GM18507 (cell line): ENCODE measurements at regions not wholly inside any gene's neighbourhood (a gene's known extent, or its start where the extent isn't known, plus 50 kb on each side); places are given as distances from the start of the nearest gene placed in this dataset.

Experiments
- DNase-seq: peaks from one replicate; pipeline ENCODE4 v3.0.0; 2011; ENCODE audit warnings: low read depth; ENCODE audit not compliant: insufficient read length; ENCODE audit errors: extremely low spot score
- FAIRE-seq: peaks from 2 replicates; lab custom pipeline; 2011; peaks lifted over from hg19 to GRCh38; lab: Jason Lieb, UNC

DNA sequence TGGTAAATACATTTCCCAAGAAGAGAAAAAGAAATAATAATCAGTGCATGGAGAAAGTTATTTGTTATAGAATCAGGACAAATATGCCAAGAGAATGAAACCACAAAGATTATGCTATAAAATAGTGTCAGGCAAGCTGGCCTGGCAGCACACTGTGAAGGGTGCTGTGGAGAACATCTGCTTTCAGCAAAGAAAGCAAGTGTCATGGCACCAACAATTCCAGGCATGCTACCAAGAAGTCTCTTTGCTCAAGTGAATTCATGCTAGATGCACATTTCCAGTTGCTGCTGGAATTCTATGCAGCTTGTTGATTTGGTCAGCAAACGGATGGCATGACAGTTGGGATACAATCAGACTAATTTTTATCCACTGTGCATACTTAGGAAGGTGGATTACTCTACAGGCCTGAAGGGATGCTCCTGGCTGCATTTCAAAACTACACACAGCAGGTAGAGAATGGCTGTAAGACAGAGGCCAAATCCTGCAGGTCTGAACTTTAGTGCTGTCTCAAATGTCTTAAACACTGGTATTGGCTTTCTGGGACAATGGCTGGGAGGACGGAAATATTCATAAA is 154.6 kb upstream of the FAT1 start:
- FAIRE-seq (no peak), DNase-seq (no peak)

DNA sequence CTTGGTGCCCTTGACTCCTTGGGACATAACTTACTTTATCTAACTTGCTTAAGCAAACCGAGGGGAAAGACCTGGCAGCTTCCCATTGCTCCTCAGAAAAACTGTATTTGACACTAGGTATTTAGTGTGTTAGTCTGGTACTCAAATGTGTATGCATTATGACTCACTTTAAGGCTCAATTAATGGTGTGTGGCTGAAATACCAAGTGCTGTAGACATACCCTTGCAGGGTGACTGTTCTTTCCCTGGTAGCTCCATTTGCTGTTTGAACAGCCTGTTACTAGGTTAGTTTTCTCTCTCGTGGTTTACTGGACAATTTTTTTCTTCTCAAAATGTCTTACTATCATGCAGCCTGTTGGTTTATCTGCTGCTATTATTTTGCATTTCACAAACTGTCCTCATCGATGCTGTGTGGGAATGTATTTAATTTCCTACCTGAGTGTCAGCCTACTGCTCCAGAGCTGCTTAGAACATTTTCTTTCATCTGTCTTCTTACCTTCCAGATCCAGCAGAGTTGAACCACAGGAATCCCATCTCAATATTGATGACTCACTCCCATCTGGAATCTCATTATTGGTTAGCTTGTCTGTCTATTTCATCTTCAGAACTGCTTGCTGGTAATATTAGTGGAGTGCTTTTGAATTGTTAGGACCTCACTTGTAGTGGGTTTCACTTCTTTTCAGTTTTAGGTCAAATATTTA is 158.0 kb upstream of the FAT1 start:
- FAIRE-seq (no peak), DNase-seq (no peak)

DNA sequence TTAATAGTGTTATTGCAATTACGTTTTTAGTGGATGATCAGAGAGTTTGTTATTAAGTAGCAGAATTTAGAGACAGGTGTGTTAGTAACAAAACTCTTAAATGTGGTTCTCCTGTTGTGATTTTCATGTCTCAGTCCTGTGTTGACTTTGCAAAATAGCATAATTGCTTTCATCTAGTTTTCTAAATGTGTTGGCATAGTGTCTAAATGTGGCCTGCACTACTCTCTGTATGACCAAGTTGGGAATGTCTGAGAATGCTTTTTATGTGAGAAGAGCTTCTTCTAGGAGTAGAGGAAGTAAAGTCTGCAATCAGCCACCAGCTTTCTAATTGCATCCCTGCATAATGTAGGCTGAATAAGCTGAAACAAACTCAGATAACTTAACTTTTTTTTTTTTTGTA is 158.6 kb upstream of the FAT1 start:
- DNase-seq = no peak
- no peak for FAIRE-seq

DNA sequence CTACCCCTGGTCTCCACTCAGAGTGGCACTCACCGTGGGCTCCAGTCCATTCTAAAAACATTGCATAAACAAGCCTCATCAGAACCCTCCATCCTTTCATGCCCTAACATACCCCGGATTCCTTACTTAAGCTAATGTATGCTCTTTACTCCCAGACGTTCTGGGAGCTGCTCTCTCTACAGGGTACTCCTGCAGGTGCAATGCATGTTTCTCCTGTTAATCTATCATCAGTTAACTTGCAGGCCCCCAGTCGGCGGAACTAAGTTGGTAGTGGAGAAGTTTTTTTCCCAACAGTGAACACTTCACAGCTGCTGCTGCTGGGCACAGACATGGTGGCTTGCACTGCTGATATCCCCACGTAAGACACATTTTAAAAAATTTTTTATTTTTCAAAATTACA is 161.6 kb upstream of the FAT1 start:
- FAIRE-seq = no peak
- no peak for DNase-seq

DNA sequence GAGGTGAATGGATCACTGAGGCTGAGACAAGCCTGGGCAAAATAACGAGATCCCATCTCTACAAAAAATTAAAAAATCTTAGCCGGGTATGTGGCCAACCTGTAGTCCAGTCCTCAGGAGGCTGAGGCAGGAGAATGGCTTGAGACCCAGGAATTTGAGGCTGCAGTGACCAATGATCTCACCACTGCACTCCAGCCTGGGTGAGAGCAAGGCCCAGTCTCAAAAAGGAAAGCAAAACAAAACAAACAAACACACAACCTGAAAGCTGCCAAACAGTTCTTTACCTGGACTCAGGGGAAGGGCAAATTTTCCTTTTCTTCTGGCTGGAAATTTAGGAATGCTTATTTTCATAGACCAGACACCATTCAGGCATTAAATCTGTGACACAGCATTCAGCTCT is 163.1 kb upstream of the FAT1 start:
- DNase-seq (no peak), FAIRE-seq (no peak)

DNA sequence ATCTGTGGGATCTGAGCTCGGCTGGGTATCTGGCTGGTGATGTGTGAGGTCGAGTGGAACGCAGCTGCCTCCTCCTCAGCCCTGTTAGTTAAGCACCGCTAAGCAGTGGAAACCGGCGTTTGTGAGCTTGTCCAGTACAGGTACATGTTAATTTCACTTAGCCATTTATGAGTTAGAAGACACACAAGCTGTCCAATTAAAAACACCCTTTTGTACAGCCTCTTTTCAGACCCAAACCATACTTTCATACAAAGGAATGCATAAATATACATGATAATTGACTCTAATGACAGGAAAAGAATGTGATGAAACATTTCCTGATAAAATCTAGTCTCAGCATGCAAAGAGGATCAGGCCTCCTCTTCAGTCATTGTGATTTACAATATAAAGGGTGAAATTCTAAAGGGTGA is 163.6 kb upstream of the FAT1 start:
- no peak for DNase-seq
- no peak for FAIRE-seq

DNA sequence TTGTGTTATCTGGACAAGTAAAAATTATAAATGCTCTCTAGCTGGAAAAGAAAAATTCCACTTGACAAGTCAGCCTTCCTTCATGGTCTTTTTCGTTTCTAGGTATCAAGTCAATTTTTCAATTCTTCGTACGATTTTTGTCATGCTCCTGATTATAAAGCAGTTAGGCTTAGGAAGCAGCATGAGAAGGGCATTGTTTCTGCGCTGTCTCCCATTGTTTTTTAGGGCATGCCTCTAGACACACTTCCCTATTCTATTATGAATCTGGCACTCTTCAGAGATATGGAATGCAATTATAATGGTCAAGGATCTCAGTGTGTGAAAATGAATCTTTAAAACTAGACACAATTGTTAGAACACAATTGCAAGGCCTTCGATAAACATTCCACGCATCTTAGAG is 164.1 kb upstream of the FAT1 start:
- DNase-seq (no peak), FAIRE-seq (no peak)

DNA sequence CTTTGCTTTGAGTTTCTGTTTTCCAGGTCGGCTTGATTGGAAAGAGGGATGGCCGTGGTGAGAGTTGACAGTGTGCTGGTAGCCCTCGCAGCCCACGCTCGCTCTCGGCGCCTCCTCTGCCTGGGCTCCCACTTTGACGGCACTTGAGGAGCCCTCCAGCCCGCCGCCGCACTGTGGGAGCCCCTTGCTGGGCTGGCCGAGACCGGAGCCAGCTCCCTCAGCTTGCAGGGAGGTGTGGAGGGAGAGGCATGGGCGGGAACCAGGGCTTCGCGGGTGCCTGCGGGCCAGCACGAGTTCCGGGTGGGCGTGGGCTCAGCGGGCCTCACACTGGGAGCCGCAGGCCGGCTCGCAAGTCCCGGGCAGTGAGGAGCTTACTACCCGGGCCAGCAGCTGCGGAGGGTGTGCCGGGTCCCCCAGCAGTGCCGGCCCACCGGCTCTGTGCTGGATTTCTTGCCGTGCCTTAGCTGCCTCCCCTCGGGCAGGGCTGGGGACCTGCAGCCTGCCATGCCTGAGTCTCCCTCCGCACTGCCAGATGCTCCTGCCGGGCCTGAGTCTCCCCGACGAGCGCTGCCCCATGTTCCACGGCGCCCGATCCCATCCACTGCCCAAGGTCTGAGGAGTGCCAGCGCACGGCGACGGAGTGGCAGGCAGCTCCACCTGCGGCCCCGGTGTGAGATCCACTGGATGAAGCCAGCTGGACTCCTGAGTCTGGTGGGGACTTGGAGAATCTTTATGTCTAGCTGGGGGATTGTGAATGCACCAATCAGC is 166.4 kb upstream of the FAT1 start:
- DNase-seq (no peak), FAIRE-seq (no peak)

DNA sequence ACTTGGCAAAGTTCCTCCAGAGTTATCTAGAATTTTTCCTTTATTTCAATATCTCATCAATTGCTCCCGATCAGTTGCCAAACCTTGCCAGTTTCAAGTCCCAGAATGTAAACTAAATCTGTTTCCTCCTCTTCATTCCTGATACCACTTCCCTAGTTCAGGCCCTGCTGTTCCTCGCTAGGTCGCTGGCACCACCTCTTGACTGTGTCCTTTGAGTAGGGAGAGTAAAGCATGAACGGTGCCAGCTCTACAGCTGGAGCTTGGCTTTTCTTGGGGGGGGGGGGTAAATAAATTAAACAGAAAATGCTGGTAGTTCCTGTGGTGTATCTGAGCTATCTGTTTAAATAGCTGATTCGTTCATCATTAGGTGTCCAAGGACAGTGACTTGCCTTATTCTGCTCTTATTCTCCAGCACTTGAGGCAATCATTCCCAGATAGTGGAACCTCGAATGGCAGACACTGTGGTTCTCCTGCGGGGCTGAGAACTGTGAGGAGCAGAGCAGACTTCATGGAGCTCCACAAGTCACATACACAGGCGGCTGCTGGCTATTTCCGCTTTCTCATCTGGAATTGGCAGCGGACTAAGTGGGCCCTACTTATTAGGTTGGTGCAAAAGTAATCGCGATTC is 168.3 kb upstream of the FAT1 start:
- FAIRE-seq (no peak), DNase-seq (no peak)

DNA sequence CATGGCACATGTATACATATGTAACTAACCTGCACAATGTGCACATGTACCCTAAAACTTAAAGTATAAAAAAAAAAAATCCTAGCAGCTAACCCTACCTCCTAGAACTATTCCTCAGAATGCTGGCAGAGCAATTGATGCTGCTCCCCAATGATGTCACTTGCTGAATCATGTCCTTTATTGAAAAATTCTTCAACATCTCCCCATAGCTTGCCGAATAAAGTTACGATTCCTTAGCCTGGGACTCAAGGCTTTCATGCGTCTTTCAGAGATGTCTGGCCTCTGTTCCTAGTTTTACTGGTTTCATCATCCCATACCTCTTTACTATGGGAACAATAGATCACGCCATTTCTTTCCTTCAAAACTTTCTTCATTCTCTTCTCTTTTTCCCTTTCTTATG is 174.7 kb upstream of the FAT1 start:
- DNase-seq (no peak), FAIRE-seq (no peak)

DNA sequence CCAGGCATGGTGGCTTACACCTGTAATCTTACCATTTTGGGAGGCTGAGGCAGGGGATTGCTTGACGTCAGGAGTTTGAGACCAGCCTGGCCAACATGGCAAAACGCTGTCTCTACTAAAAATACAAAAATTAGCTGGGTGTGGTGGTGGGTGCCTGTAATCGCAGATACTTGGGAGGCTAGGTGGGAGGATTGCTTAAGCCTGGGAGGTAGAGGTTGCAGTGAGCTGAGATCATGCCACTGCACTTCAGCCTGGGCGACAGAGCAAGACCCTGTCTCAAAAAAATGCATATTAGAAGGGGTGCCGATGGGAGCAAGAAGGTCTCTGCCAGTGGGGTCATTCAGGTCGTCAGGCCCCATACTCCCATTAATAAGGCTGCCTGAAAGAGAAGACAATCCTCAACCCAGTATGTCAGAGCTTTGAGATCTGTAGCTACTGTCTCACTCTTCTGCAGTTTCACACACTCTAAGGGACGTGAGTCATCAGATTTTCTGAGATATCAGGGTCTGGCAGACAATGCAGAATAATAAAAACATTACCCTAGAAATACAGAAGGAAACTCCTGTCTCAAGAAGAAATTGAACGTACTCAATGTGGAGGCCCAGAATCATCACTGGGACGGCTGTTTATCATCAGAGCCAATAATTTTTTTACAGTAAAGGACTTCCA is 176.7 kb upstream of the FAT1 start:
- DNase-seq (no peak), FAIRE-seq (no peak)

DNA sequence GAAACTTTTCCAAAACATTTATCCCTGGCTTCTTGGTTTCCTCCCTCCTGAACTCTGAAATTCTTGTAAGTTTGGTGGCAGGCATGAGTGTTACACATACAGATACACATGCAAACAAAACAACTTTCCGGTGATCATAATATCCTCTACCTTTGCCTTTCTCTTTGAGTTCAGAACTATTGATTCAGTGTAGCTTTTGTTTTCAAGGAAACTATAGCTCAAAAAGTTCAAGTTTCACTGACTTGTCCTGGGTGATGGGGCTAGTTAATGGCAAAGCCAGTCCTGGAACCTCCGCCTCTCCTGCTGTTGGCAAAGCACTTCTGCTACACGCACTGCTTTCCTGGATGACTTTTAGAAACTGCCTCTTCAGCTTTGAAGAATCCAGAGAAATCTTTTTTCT is 177.3 kb upstream of the FAT1 start:
- FAIRE-seq = no peak
- no peak for DNase-seq

DNA sequence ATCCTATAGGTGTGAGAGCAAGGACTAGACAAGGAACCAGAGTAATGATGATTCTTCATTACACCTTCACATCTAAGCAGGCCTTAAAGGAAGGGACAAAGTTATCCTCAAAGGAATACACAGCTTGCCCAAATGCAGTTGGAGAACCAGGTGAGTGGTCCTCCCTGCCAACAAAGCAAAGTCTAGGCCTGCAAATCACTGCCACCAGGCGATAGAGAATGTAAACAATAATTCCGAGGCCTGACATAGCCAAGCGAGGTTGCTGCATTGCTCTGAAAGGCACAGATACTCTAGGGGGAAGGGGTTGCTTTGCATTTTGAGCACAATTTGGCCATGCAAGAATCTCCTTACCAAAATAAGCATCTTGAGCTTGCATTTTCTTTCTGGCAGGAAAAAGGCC is 178.2 kb upstream of the FAT1 start:
- DNase-seq (no peak), FAIRE-seq (no peak)

DNA sequence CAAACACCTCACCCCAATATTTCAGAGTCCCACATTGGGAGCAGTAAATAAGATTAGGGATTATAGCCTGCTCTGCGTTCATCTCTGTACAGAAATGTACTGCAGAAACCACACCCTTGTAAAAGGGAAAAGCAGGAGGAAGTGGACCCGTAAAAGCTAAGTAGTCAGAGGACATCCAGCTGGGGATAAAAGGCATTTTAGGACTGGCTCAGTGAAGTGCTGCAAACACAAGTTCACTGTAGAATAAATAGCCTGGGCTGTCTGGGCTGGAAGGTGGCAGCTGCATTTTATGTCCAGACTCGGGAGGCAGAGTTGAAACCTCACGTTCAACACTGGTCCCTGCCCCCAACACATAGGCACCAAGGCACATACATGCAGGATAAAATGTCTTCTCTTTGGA is 178.7 kb upstream of the FAT1 start:
- no peak for FAIRE-seq
- no peak for DNase-seq

DNA sequence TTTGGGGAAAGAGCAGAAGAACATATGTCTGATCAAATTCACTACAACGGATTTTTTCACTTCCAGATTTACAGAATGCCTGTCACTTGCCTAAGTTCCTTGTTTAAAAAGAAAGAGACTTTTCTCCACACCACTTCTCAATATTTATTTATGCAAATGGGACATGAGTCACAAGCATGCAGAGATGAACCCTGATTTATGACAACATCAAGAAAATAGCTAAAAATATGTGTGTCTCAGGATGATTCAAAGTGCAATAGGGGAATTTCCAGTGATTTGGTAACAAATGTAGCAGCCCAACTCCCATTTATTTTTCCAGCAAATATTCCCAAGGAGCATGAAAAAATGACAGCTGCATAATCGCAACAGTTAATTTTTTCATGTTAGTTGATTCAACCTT is 180.4 kb upstream of the FAT1 start:
- FAIRE-seq = no peak
- DNase-seq = no peak

DNA sequence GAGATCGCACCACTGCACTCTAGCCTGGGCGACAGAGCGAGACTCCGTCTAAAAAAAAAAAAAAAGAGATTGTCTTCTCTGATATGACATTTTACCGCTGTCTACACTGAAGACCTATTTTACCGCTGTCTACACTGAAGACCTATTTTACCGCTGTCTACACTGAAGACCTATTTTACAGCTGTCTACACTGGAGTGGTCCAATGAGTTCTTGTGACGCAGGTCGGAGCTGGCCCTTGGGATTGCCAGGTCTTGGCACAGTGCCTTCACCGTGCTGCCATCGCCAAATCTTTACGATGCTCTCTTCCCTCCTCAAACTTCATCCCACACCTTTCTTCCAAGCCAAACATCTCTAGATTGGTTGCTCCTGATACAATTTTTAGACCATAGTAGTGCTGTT is 183.1 kb upstream of the FAT1 start:
- FAIRE-seq (no peak), DNase-seq (no peak)

DNA sequence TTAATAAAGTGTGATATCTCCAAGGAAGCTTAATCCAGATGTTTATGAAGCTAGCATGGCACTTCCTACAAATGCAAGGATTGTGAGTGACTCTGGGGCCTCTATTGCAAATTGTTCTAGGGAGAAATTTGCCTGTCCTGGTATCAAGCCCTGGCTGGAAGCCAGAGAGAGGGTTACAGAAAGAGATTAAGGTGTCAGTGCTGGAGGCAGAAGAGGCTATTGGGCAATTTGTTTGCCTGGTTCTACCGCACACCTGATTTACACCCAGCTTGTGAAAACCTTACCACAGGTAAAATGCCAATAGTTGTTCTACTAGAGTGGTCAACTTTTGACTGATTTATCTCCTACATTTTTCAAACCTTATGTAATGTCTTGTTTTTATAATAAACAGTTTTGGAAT is 186.7 kb upstream of the FAT1 start:
- DNase-seq = no peak
- no peak for FAIRE-seq

DNA sequence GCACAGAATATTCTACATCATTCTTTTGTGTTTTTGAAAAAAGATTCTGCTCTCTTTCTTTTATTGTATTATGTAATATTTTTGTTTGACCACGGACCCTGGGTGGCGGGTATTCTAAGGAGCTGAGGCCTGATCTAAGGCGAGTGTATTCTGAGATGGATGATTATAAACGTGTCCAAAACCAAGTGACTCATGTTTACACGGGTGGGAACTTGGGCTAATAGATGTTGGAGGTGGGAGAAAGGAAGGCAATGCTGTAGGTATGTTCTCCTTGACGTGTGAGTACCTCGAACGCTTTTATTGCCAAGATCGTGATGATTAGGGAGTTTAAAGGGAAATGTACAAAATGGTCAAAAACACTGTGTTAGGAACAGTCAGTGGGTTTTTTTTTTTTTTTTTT is 188.9 kb upstream of the FAT1 start:
- FAIRE-seq (no peak), DNase-seq (no peak)

DNA sequence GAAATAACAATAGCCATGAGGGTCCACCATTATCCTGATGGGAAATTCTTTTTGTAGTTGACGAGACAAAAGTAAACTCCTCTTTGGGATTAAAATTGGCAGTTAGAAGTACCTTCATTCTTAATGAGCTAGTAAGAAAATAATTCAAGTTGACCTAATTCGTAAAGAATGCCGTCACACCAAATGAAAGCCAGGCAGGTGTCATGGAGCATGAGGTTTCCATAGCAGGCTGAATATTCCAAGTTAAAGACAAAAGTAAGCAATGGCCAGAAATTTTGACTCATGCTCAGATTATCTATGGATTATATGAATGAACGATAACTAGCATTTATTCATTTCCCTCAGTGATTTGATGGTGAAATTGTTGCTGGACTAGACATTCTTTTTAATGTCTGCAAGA is 192.2 kb upstream of the FAT1 start:
- FAIRE-seq = no peak
- DNase-seq = no peak

DNA sequence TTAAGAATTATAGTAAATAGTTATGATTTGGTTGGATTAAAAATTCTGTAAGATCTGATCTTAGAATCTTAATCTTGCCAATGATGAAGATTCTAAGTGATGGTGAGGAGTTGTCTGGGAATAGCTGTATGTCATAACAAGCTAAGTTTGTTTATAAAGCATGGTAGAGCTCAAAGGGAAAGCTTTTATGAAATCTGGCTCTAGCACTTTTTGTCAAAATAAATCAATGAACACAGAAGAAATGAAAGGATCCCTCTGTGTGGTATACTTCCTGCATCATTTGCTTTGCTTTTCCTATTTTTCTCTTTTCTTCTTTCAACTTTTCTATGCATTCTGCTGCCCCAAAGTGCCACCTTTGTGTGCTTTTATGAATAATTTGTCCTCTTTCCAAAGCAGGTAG is 193.5 kb upstream of the FAT1 start:
- DNase-seq (no peak), FAIRE-seq (no peak)
